PFSK-1 (cell line): ENCODE measurements at regions not wholly inside any gene's neighbourhood (a gene's known extent, or its start where the extent isn't known, plus 50 kb on each side); places are given as distances from the start of the nearest gene placed in this dataset.

Source experiments
- TAF1 ChIP-seq: IDR thresholded peaks from 2 replicates; pipeline ENCODE4 v1.6.1; 2012; ENCODE audit warnings: low read length, control low read depth, borderline replicate concordance; ENCODE audit not compliant: insufficient read depth
- TF ChIP-seq, protein P1 (sequence below), 2 experiments: IDR thresholded peaks; 2 replicates each; pipeline versions ENCODE4 v1.6.1 to v1.8.0; 2011 to 2012; ENCODE audit warnings: low read depth in 2 of 2, low read length in 2 of 2, control low read depth in 1 of 2, inconsistent platforms in 1 of 2, mild to moderate bottlenecking in 1 of 2, moderate library complexity in 1 of 2; ENCODE audit not compliant: insufficient read depth in 1 of 2

DNA sequence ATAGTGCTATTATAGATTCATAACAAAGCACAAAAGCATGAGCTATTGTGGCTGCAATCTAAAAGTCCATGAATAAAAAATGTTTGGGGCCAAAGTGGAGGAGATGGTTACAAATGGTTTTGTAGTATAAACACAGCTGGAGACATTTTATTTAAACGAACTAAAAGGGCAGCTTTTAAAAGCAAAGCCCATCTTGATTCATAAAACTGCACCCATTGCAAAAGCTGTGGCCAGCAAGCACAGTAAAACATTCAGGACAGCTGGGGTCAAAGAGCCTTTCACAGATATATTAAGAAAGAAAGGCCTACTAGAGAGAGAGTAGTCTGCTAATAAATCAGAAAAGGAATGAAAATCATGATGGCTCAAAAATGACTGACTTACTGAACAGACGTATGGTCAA, 520.8 kb downstream of the NUF2 start:
- TF ChIP-seq, protein P1, sequence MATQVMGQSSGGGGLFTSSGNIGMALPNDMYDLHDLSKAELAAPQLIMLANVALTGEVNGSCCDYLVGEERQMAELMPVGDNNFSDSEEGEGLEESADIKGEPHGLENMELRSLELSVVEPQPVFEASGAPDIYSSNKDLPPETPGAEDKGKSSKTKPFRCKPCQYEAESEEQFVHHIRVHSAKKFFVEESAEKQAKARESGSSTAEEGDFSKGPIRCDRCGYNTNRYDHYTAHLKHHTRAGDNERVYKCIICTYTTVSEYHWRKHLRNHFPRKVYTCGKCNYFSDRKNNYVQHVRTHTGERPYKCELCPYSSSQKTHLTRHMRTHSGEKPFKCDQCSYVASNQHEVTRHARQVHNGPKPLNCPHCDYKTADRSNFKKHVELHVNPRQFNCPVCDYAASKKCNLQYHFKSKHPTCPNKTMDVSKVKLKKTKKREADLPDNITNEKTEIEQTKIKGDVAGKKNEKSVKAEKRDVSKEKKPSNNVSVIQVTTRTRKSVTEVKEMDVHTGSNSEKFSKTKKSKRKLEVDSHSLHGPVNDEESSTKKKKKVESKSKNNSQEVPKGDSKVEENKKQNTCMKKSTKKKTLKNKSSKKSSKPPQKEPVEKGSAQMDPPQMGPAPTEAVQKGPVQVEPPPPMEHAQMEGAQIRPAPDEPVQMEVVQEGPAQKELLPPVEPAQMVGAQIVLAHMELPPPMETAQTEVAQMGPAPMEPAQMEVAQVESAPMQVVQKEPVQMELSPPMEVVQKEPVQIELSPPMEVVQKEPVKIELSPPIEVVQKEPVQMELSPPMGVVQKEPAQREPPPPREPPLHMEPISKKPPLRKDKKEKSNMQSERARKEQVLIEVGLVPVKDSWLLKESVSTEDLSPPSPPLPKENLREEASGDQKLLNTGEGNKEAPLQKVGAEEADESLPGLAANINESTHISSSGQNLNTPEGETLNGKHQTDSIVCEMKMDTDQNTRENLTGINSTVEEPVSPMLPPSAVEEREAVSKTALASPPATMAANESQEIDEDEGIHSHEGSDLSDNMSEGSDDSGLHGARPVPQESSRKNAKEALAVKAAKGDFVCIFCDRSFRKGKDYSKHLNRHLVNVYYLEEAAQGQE (IDR thresholded peaks at IDR 0.05; ENCODE audit: insufficient read depth in 1 of 2, low read depth in 2 of 2, low read length in 2 of 2): no peak
- no peak for TF ChIP-seq TAF1
